Trophoblast cell (in vitro differentiated cells and primary cell): ENCODE measurements at regions not wholly inside any gene's neighbourhood (a gene's known extent, or its start where the extent isn't known, plus 50 kb on each side); places are given as distances from the start of the nearest gene placed in this dataset.
"Not testable (repeated sequence)": the region's sequence is repeated elsewhere in the genome, so short reads cannot be mapped to it uniquely, and the experiment has no call there.

Experiments used
- DNase-seq, 2 donors: peaks; one replicate each; pipeline ENCODE4 v3.0.0-alpha.2; 2016
- H2AFZ ChIP-seq: 2 replicates; pipeline ENCODE4 v1.6.1; 2013; ENCODE audit warnings: low read length, moderate library complexity, mild to moderate bottlenecking; ENCODE audit not compliant: insufficient read depth, poor library complexity
- H2AK5ac ChIP-seq: 2 replicates; pipeline ENCODE4 v1.6.1; 2013; ENCODE audit warnings: mild to moderate bottlenecking, low read length
- H2BK120ac ChIP-seq: 2 replicates; pipeline ENCODE4 v1.6.1; 2013; ENCODE audit warnings: low read length, mild to moderate bottlenecking, moderate library complexity; ENCODE audit not compliant: insufficient read depth, poor library complexity
- H2BK12ac ChIP-seq: 2 replicates; pipeline ENCODE4 v1.6.1; 2013; ENCODE audit warnings: mild to moderate bottlenecking, low read length, moderate library complexity
- H2BK5ac ChIP-seq: 2 replicates; pipeline ENCODE4 v1.6.1; 2013; ENCODE audit warnings: low read length, low read depth, moderate library complexity, mild to moderate bottlenecking; ENCODE audit not compliant: poor library complexity
- H3K14ac ChIP-seq: 2 replicates; pipeline ENCODE4 v1.6.1; 2013; ENCODE audit warnings: mild to moderate bottlenecking, low read length
- H3K18ac ChIP-seq: 2 replicates; pipeline ENCODE4 v1.6.1; 2013; ENCODE audit warnings: mild to moderate bottlenecking, low read length
- H3K23ac ChIP-seq: 2 replicates; pipeline ENCODE4 v1.6.1; 2013; ENCODE audit warnings: low read length
- H3K27ac ChIP-seq: 2 replicates; pipeline ENCODE4 v1.5.1; 2013; ENCODE audit warnings: low read depth, mild to moderate bottlenecking, inconsistent platforms, low read length, moderate library complexity
- H3K27me3 ChIP-seq: 2 replicates; pipeline ENCODE4 v1.6.1; 2013; ENCODE audit warnings: inconsistent platforms, mild to moderate bottlenecking, low read length, moderate library complexity; ENCODE audit not compliant: insufficient read depth
- H3K36me3 ChIP-seq, 2 experiments: 1 replicate in 1 of 2; 2 replicates in 1 of 2; pipeline ENCODE4 v1.6.1; 2013; ENCODE audit warnings: low read length in 2 of 2, mild to moderate bottlenecking in 2 of 2, moderate library complexity in 1 of 2; ENCODE audit not compliant: insufficient read depth in 2 of 2, control insufficient read depth in 1 of 2
- H3K4ac ChIP-seq: 2 replicates; pipeline ENCODE4 v1.6.1; 2013; ENCODE audit warnings: low read depth, mild to moderate bottlenecking, low read length, moderate library complexity
- H3K4me1 ChIP-seq, 2 experiments: 1 replicate in 1 of 2; 2 replicates in 1 of 2; pipeline ENCODE4 v1.6.1; 2013; ENCODE audit warnings: low read length in 2 of 2, mild to moderate bottlenecking in 2 of 2, moderate library complexity in 1 of 2; ENCODE audit not compliant: insufficient read depth in 2 of 2, control insufficient read depth in 1 of 2
- H3K4me2 ChIP-seq: 2 replicates; pipeline ENCODE4 v1.6.1; 2013; ENCODE audit warnings: inconsistent platforms, mild to moderate bottlenecking, low read length, moderate library complexity
- H3K4me3 ChIP-seq: 2 replicates; pipeline ENCODE4 v1.5.1; 2013; ENCODE audit warnings: mild to moderate bottlenecking, low read depth, low read length, inconsistent platforms
- H3K79me1 ChIP-seq: one replicate; pipeline ENCODE4 v1.6.1; 2013; ENCODE audit warnings: low read length
- H3K79me2 ChIP-seq: 2 replicates; pipeline ENCODE4 v1.6.1; 2013; ENCODE audit warnings: low read length, mild to moderate bottlenecking; ENCODE audit not compliant: control insufficient read depth, insufficient read depth, poor library complexity
- H3K9ac ChIP-seq: 2 replicates; pipeline ENCODE4 v1.6.1; 2013; ENCODE audit warnings: mild to moderate bottlenecking, low read length
- H3K9me3 ChIP-seq: 2 replicates; pipeline ENCODE4 v1.6.1; 2013; ENCODE audit warnings: low read depth, mild to moderate bottlenecking, control low read depth, inconsistent platforms, low read length; ENCODE audit not compliant: insufficient read depth
- H4K12ac ChIP-seq: 2 replicates; pipeline ENCODE4 v1.6.1; 2013; ENCODE audit warnings: low read depth, mild to moderate bottlenecking, low read length, moderate library complexity
- H4K8ac ChIP-seq: 2 replicates; pipeline ENCODE4 v1.6.1; 2013; ENCODE audit warnings: low read depth, mild to moderate bottlenecking, low read length, moderate library complexity
- H4K91ac ChIP-seq: one replicate; pipeline ENCODE4 v1.6.1; 2013; ENCODE audit warnings: low read depth, mild to moderate bottlenecking, low read length, moderate library complexity
- WGBS: extraction: QIAGEN DNeasy Blood & Tissue Kit; methylation state at CpG from one replicate; pipeline ENCODE4 v1.1.7; 2013; ENCODE audit warnings: missing lambda C conversion rate; ENCODE audit not compliant: insufficient read length, insufficient coverage; ENCODE audit errors: extremely low coverage; 5-methylcytosine and 5-hydroxymethylcytosine counted together

- H2AFZ ChIP-seq, result no peak overlapping the region
- no peak for DNase-seq
- H3K9me3 ChIP-seq, result peaks cover 2% of the 10 kb centered on the region
- no peaks in the 10 kb centered on the region for H3K79me2 ChIP-seq
- no CpG with 5 or more reads among the region's 5 CpGs for WGBS
- no peak overlapping the region for H2BK120ac ChIP-seq
- H3K36me3 ChIP-seq, result no peaks in the 10 kb centered on the region
- H3K14ac ChIP-seq, result no peak overlapping the region
- no peaks in the 10 kb centered on the region for H3K27me3 ChIP-seq
- no peak overlapping the region for H3K18ac ChIP-seq
- no peak overlapping the region for H2BK5ac ChIP-seq
- H3K23ac ChIP-seq, result no peak overlapping the region
- H3K4me3 ChIP-seq, result no peak overlapping the region
- H4K91ac ChIP-seq, result no peak overlapping the region
- no peak overlapping the region for H2BK12ac ChIP-seq
- no peak overlapping the region for H4K12ac ChIP-seq
- H3K27ac ChIP-seq, result no peak overlapping the region
- H3K4me1 ChIP-seq, result no peaks in the 10 kb centered on the region
- no peak overlapping the region for H3K9ac ChIP-seq
- H3K4ac ChIP-seq, result no peak overlapping the region
- no peaks in the 10 kb centered on the region for H3K79me1 ChIP-seq
- no peak overlapping the region for H2AK5ac ChIP-seq
- H4K8ac ChIP-seq, result no peak overlapping the region
- no peak overlapping the region for H3K4me2 ChIP-seq
These were observed 75.1 kb downstream of the PTTG1 start for GRCh38 chr5:160496784-160497183.

GRCh38 chr5:160497878-160498277 is 76.2 kb downstream of the PTTG1 start:
- no peaks in the 10 kb centered on the region for H3K27me3 ChIP-seq
- no peak overlapping the region for H4K8ac ChIP-seq
- H3K4me2 ChIP-seq, result no peak overlapping the region
- H2BK120ac ChIP-seq, result no peak overlapping the region
- H2AFZ ChIP-seq, result no peak overlapping the region
- H3K9ac ChIP-seq, result no peak overlapping the region
- no peak overlapping the region for H2BK12ac ChIP-seq
- DNase-seq, result no peak
- H3K9me3 ChIP-seq, result peaks cover 2% of the 10 kb centered on the region
- no peaks in the 10 kb centered on the region for H3K79me2 ChIP-seq
- no peak overlapping the region for H3K27ac ChIP-seq
- H4K12ac ChIP-seq, result no peak overlapping the region
- no peaks in the 10 kb centered on the region for H3K4me1 ChIP-seq
- H3K4ac ChIP-seq, result no peak overlapping the region
- H2AK5ac ChIP-seq, result no peak overlapping the region
- no peak overlapping the region for H3K4me3 ChIP-seq
- no CpG with 5 or more reads among the region's 2 CpGs for WGBS
- H3K14ac ChIP-seq, result no peak overlapping the region
- H3K18ac ChIP-seq, result no peak overlapping the region
- no peaks in the 10 kb centered on the region for H3K79me1 ChIP-seq
- no peak overlapping the region for H3K23ac ChIP-seq
- no peak overlapping the region for H2BK5ac ChIP-seq
- no peaks in the 10 kb centered on the region for H3K36me3 ChIP-seq
- H4K91ac ChIP-seq, result no peak overlapping the region

GRCh38 chr5:160498441-160499043 is 76.9 kb downstream of the PTTG1 start:
- H3K18ac ChIP-seq, H3K27me3 ChIP-seq, H3K79me2 ChIP-seq, H3K14ac ChIP-seq, H3K4me1 ChIP-seq, H3K23ac ChIP-seq, DNase-seq, H2BK120ac ChIP-seq, H3K27ac ChIP-seq, H3K9ac ChIP-seq, H3K4ac ChIP-seq, H4K12ac ChIP-seq, H3K4me3 ChIP-seq, H3K9me3 ChIP-seq, H4K8ac ChIP-seq, H3K36me3 ChIP-seq, H3K4me2 ChIP-seq, H4K91ac ChIP-seq, H2BK12ac ChIP-seq, H3K79me1 ChIP-seq, H2BK5ac ChIP-seq, H2AK5ac ChIP-seq, H2AFZ ChIP-seq: not testable (repeated sequence)
- no CpG with 5 or more reads among the region's 21 CpGs for WGBS

- Histone ChIP-seq H4K12ac (no peak overlapping the region), H3K79me2 (no peaks in the 10 kb centered on the region), H3K79me1 (no peaks in the 10 kb centered on the region), H2AK5ac (no peak overlapping the region), H2BK5ac (no peak overlapping the region), H3K27me3 (no peaks in the 10 kb centered on the region), H2BK12ac (no peak overlapping the region), H4K91ac (no peak overlapping the region), H3K23ac (no peak overlapping the region), H2BK120ac (no peak overlapping the region), H2AFZ (no peak overlapping the region), H3K4me1 (no peaks in the 10 kb centered on the region), H3K18ac (no peak overlapping the region), H3K14ac (no peak overlapping the region), H3K4ac (no peak overlapping the region), H3K4me3 (no peak overlapping the region), H3K36me3 (no peaks in the 10 kb centered on the region), H3K27ac (no peak overlapping the region), H3K9me3 (peaks cover 13% of the 10 kb centered on the region), H3K4me2 (no peak overlapping the region), H3K9ac (no peak overlapping the region), H4K8ac (no peak overlapping the region)
- WGBS, result no CpG with 5 or more reads among the region's 6 CpGs
- peak in 1 of 2 donors; percentile 12 for DNase-seq
These were observed 79.4 kb downstream of the PTTG1 start for GRCh38 chr5:160500786-160501779.
